Esophagus muscularis mucosa (tissue), 4 donors: ENCODE measurements at regions not wholly inside any gene's neighbourhood (a gene's known extent, or its start where the extent isn't known, plus 50 kb on each side); places are given as distances from the start of the nearest gene placed in this dataset.

Experiments
- DNase-seq: peaks from one replicate; pipeline ENCODE4 v3.0.0-alpha.2; 2017; ENCODE audit errors: extremely low spot score
- H3K27ac ChIP-seq, 4 donors: fragments of 200-600 bp; sonication (generic); replicated peaks in 1 of 4; 1 replicate in 3 of 4; 2 replicates in 1 of 4; pipeline ENCODE4 v1.5.1; 2016 to 2019; ENCODE audit warnings: mild to moderate bottlenecking in 1 of 4
- H3K27me3 ChIP-seq, 4 donors: fragments of 200-600 bp; sonication (generic); one replicate each; pipeline versions ENCODE4 v1.5.1 to v1.6.0; 2016 to 2019
- H3K36me3 ChIP-seq, 4 donors: fragments of 200-600 bp; sonication (generic); one replicate each; pipeline ENCODE4 v1.5.1; 2016 to 2019
- H3K4me1 ChIP-seq, 4 donors: fragments of 200-600 bp; sonication (generic); one replicate each; pipeline ENCODE4 v1.5.1; 2016 to 2019
- H3K4me3 ChIP-seq, 4 donors: fragments of 200-600 bp; sonication (generic); 1 replicate in 2 of 4; 2 replicates in 2 of 4; pipeline ENCODE4 v1.5.1; 2016 to 2019; ENCODE audit warnings: mild to moderate bottlenecking in 4 of 4, moderate library complexity in 1 of 4
- H3K9me3 ChIP-seq, 4 donors: fragments of 200-600 bp; sonication (generic); 1 replicate in 3 of 4; 2 replicates in 1 of 4; pipeline ENCODE4 v1.5.1; 2016 to 2019
- CTCF ChIP-seq, 3 experiments: fragments of 200-600 bp in 2 of 3; fragments of 450-650 bp in 1 of 3; sonication (generic) in 2 of 3; IDR thresholded peaks; one replicate each; pipeline ENCODE4 v1.5.1; 2017 to 2019; ENCODE audit warnings: antibody characterized with exemption in 3 of 3, mild to moderate bottlenecking in 2 of 3, moderate library complexity in 1 of 3
- EP300 ChIP-seq: sonication (generic); formaldehyde crosslinking; IDR thresholded peaks from one replicate; pipeline ENCODE4 v1.6.1; 2017; ENCODE audit warnings: antibody characterized with exemption
- POLR2A ChIP-seq: fragments of 450-650 bp; IDR thresholded peaks from one replicate; pipeline ENCODE4 v1.6.1; 2017; ENCODE audit warnings: antibody characterized with exemption, moderate library complexity, mild to moderate bottlenecking, low read depth
- POLR2AphosphoS5 ChIP-seq, 2 donors: sonication (generic); formaldehyde crosslinking; IDR thresholded peaks; one replicate each; pipeline ENCODE4 v1.6.1; 2017; ENCODE audit warnings: antibody characterized with exemption in 2 of 2
- WGBS: methylation state at CpG from one replicate; pipeline ENCODE4 v1.1.5; 2018; 5-methylcytosine and 5-hydroxymethylcytosine counted together
- intact Hi-C: fragments of 100-400 bp; cut with DNase I; formaldehyde crosslinking; loops from one replicate; pipeline ENCODE4 v1.15.1; 2023

GRCh38 chr12:3967556-3968160, 94.5 kb upstream of the PARP11 start:
- Histone ChIP-seq H3K36me3 (no peaks in the 10 kb centered on the region), H3K9me3 (no peaks in the 10 kb centered on the region), H3K4me3 (no peak overlapping the region), H3K27ac (no peak overlapping the region), H3K4me1 (no peaks in the 10 kb centered on the region), H3K27me3 (peaks cover 0 to 24% (median 0%) of the 10 kb centered on the region in 4 donors)
- WGBS: 54% methylated on average over 10 of the region's 11 CpGs
- intact Hi-C loops: no loop called here
- DNase-seq: no peak
- TF ChIP-seq POLR2AphosphoS5 (IDR thresholded peaks at IDR 0.05): no peak
- no peak for TF ChIP-seq EP300
- TF ChIP-seq POLR2A: no peak
- TF ChIP-seq CTCF (IDR thresholded peaks at IDR 0.05): no peak

DNA sequence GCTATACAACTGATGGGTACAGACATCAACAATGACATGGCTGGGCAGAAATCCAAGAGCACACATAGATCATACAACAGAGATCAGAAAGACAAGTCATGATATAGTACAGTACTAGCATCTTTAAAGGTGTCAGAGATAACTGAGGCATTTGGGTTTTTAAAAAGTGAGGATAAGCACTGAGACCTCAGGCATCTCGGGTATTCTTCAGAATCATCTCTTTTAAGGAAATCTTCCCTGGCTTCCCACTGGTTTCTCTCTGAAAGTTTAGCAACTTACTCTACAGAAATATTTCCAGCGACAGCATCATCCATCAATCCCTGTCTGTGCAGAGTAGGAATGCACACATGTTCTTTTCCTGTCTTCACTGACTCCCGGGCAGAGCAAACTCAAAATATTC, 93.2 kb upstream of the PARP11 start:
- Histone ChIP-seq H3K4me1 (no peaks in the 10 kb centered on the region), H3K9me3 (no peaks in the 10 kb centered on the region), H3K36me3 (no peaks in the 10 kb centered on the region), H3K4me3 (no peak overlapping the region), H3K27me3 (peaks cover 0 to 18% (median 0%) of the 10 kb centered on the region in 4 donors), H3K27ac (no peak overlapping the region)
- TF ChIP-seq EP300 (no peak), CTCF (IDR thresholded peaks at IDR 0.05) (no peak)
- DNase-seq: no peak
- 58% methylated on average over 3 of the region's 3 CpGs for WGBS
- intact Hi-C loops: no loop called here

GRCh38 chr12:3965046-3965445, 91.8 kb upstream of the PARP11 start:
- no peak overlapping the region for H3K4me3 ChIP-seq

GRCh38 chr12:3964439-3964838, 91.2 kb upstream of the PARP11 start:
- no peak for DNase-seq
- H3K27ac ChIP-seq: no peak overlapping the region
- H3K9me3 ChIP-seq: no peaks in the 10 kb centered on the region
- TF ChIP-seq POLR2A (no peak), EP300 (no peak), POLR2AphosphoS5 (IDR thresholded peaks at IDR 0.05) (no peak), CTCF (IDR thresholded peaks at IDR 0.05) (no peak)
- no peaks in the 10 kb centered on the region for H3K4me1 ChIP-seq
- intact Hi-C loops: no loop called here
- no peak overlapping the region for H3K4me3 ChIP-seq
- WGBS: 56% methylated on average over 6 of the region's 9 CpGs
- peaks cover 0 to 18% (median 0%) of the 10 kb centered on the region in 4 donors for H3K27me3 ChIP-seq
- no peaks in the 10 kb centered on the region for H3K36me3 ChIP-seq

More at GRCh38 chr12:3965046-3965445, 91.8 kb upstream of the PARP11 start:
- no peaks in the 10 kb centered on the region for H3K36me3 ChIP-seq
- DNase-seq: no peak
- no peaks in the 10 kb centered on the region for H3K9me3 ChIP-seq
- peaks cover 0 to 18% (median 0%) of the 10 kb centered on the region in 4 donors for H3K27me3 ChIP-seq
- intact Hi-C loops: no loop called here
- TF ChIP-seq POLR2A (no peak), POLR2AphosphoS5 (IDR thresholded peaks at IDR 0.05) (no peak), CTCF (IDR thresholded peaks at IDR 0.05) (no peak)
- H3K4me1 ChIP-seq: no peaks in the 10 kb centered on the region
- H3K27ac ChIP-seq: no peak overlapping the region
- WGBS: 96% methylated on average over 3 of the region's 3 CpGs
